PFSK-1 (cell line): ENCODE measurements at regions not wholly inside any gene's neighbourhood (a gene's known extent, or its start where the extent isn't known, plus 50 kb on each side); places are given as distances from the start of the nearest gene placed in this dataset.

Experiments used
- FOXP2 ChIP-seq: optimal IDR thresholded peaks from 2 replicates; pipeline ENCODE3; 2011; ENCODE audit warnings: borderline replicate concordance, control low read depth, inconsistent platforms; ENCODE audit not compliant: insufficient read depth; ENCODE audit errors: extremely low read length, extremely low read depth
- POLR2AphosphoS5 ChIP-seq: IDR thresholded peaks from 2 replicates; pipeline ENCODE4 v1.6.1; 2012; ENCODE audit warnings: low read depth, mild to moderate bottlenecking, control low read depth, low read length, moderate library complexity
- SIN3A ChIP-seq: IDR thresholded peaks from 2 replicates; pipeline ENCODE4 v1.6.1; 2012; ENCODE audit warnings: mild to moderate bottlenecking, low read length, moderate library complexity, borderline replicate concordance; ENCODE audit not compliant: insufficient read depth
- TAF1 ChIP-seq: IDR thresholded peaks from 2 replicates; pipeline ENCODE4 v1.6.1; 2012; ENCODE audit warnings: low read length, control low read depth, borderline replicate concordance; ENCODE audit not compliant: insufficient read depth
- TF ChIP-seq, protein P1 (sequence below), 2 experiments: IDR thresholded peaks; 2 replicates each; pipeline versions ENCODE4 v1.6.1 to v1.8.0; 2011 to 2012; ENCODE audit warnings: low read depth in 2 of 2, low read length in 2 of 2, control low read depth in 1 of 2, inconsistent platforms in 1 of 2, mild to moderate bottlenecking in 1 of 2, moderate library complexity in 1 of 2; ENCODE audit not compliant: insufficient read depth in 1 of 2

DNA sequence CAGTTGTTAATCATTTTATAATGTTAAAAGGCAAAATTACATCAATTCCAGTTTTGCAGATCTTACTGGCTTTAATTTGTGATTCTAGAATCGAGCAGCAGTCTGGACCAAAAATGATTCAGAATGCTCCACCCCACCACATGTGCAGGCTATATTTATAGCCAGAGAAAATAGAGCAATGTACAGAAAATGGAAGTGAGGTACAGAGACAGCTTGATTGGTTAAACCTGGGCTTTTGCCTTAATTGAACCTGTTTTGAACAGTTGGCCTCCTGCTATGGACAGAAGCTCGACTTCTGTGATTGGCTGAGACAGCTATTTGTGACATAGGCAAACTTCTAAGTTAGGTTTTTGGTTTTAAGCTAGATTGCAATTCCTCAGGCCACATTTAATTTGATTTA, 607.4 kb upstream of the MIR17HG start:
- no peak for TF ChIP-seq SIN3A

DNA sequence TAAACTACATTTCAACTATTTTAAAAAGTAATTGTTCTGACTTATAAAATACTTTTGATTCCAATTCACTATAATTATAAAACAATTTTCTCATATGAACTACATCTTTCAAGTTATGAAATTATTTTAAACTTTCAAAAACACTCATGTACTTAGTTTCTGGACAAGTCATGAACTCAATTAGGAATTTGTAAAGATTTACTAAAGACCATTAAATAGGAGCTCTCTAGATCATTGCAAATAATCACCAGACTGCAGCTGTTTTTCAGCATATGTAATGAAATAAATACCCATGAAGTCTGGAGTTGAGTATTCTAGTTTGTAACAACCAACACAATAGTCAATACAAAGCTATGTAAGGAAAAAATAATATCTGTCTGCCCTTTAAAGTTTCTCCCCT, 605.1 kb upstream of the MIR17HG start:
- no peak for TF ChIP-seq POLR2AphosphoS5
- TF ChIP-seq, protein P1, sequence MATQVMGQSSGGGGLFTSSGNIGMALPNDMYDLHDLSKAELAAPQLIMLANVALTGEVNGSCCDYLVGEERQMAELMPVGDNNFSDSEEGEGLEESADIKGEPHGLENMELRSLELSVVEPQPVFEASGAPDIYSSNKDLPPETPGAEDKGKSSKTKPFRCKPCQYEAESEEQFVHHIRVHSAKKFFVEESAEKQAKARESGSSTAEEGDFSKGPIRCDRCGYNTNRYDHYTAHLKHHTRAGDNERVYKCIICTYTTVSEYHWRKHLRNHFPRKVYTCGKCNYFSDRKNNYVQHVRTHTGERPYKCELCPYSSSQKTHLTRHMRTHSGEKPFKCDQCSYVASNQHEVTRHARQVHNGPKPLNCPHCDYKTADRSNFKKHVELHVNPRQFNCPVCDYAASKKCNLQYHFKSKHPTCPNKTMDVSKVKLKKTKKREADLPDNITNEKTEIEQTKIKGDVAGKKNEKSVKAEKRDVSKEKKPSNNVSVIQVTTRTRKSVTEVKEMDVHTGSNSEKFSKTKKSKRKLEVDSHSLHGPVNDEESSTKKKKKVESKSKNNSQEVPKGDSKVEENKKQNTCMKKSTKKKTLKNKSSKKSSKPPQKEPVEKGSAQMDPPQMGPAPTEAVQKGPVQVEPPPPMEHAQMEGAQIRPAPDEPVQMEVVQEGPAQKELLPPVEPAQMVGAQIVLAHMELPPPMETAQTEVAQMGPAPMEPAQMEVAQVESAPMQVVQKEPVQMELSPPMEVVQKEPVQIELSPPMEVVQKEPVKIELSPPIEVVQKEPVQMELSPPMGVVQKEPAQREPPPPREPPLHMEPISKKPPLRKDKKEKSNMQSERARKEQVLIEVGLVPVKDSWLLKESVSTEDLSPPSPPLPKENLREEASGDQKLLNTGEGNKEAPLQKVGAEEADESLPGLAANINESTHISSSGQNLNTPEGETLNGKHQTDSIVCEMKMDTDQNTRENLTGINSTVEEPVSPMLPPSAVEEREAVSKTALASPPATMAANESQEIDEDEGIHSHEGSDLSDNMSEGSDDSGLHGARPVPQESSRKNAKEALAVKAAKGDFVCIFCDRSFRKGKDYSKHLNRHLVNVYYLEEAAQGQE (IDR thresholded peaks at IDR 0.05; ENCODE audit: insufficient read depth in 1 of 2, low read depth in 2 of 2, low read length in 2 of 2) = no peak
- no peak for TF ChIP-seq SIN3A
- TF ChIP-seq FOXP2 = no peak
- no peak for TF ChIP-seq TAF1

- no peak for TF ChIP-seq SIN3A
- TF ChIP-seq FOXP2 = no peak
- TF ChIP-seq, protein P1 (IDR thresholded peaks at IDR 0.05; ENCODE audit: insufficient read depth in 1 of 2, low read depth in 2 of 2, low read length in 2 of 2) = no peak
- TF ChIP-seq TAF1 = no peak
- no peak for TF ChIP-seq POLR2AphosphoS5
Measured at GRCh38 chr13:90746230-90746629, 601.3 kb upstream of the MIR17HG start.

DNA sequence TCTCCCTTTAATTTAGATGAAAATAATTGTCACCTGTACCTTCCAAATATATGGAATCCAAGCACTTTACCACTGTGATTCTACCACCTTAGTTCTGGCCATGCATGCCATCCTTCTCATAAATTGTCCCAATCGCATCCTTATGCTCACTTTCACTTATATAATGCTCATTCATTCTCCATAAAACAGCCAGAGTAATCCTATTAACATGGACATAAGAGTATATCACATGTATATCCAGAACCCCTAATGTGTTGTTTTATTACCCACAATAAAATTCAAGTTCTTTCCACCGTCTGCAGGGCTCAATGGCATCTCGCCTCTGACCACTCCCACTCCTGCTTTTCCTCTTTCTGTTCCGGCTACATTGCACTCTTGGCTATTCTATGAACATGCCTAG, 597.5 kb upstream of the MIR17HG start:
- TF ChIP-seq TAF1 (no peak), SIN3A (no peak), POLR2AphosphoS5 (no peak), FOXP2 (no peak)
- TF ChIP-seq, protein P1 (IDR thresholded peaks at IDR 0.05; ENCODE audit: insufficient read depth in 1 of 2, low read depth in 2 of 2, low read length in 2 of 2) = no peak

DNA sequence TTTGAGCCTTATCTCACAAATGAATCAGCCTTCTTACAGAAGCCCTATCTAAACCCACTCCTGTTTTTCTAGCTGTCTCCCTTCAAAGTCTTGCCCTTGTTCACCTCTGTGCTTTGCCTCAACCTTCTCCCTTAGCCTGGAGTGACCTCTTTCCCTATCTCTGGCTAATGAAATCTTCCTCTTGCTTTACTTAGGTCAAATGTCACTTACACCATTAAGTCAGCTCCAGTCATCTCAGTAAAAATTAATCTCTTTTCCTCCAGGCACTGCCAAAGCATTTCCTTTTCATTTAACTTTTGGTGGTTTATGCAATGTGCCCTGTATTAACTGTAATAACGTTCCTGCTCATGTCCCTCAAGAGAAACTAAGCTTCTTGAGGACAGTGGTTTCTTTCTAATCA, 596.5 kb upstream of the MIR17HG start:
- TF ChIP-seq SIN3A (no peak), FOXP2 (no peak), POLR2AphosphoS5 (no peak), TAF1 (no peak)
- TF ChIP-seq, protein P1 (IDR thresholded peaks at IDR 0.05; ENCODE audit: insufficient read depth in 1 of 2, low read depth in 2 of 2, low read length in 2 of 2) = no peak
